ENCODE measurements at regions not wholly inside any gene's neighbourhood (a gene's known extent, or its start where the extent isn't known, plus 50 kb on each side); places are given as distances from the start of the nearest gene placed in this dataset.

DNA sequence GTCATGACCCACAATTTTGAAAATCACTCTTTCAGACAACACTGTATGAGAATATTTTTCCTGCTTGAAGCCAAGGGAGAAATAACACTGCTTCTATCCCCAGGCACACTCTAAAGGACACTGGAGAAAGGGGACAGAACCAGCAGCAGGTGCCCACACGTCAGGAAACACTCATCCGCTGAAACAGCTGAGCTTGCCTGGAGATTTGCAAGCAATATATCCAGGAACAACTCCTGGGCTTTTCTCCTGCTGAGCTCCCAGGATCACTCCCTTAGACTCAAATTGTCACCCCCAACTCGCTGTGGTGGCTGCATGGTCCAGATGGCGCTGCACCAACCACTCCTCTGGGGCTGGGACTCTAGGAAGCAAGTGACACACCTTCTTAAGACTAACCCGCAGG lies 186.7 kb downstream of the ARL4C start:
- in situ Hi-C loops (cut with HindIII; ENCODE audit: extremely low pct_ligation_motif_present, low pct_unique_long_range_greater_than_20kb), result no loop called here
- FAIRE-seq, result no peak
- 59% methylated on average over 5 of the region's 5 CpGs for WGBS (ENCODE audit: low lambda C conversion rate)
- no peak for TF ChIP-seq RBAK (CRISPR knock-in tag; IDR thresholded peaks at IDR 0.05)
- no peak for TF ChIP-seq KDM4B (CRISPR knock-in tag; IDR thresholded peaks at IDR 0.05)
- no peak for TF ChIP-seq CAMTA2 (CRISPR knock-in tag; IDR thresholded peaks at IDR 0.05; ENCODE audit: borderline replicate concordance)
- TF ChIP-seq HNRNPK (IDR thresholded peaks at IDR 0.05; ENCODE audit: low read depth, low read length, poor library complexity, severe bottlenecking), result no peak
- TF ChIP-seq, protein P1, sequence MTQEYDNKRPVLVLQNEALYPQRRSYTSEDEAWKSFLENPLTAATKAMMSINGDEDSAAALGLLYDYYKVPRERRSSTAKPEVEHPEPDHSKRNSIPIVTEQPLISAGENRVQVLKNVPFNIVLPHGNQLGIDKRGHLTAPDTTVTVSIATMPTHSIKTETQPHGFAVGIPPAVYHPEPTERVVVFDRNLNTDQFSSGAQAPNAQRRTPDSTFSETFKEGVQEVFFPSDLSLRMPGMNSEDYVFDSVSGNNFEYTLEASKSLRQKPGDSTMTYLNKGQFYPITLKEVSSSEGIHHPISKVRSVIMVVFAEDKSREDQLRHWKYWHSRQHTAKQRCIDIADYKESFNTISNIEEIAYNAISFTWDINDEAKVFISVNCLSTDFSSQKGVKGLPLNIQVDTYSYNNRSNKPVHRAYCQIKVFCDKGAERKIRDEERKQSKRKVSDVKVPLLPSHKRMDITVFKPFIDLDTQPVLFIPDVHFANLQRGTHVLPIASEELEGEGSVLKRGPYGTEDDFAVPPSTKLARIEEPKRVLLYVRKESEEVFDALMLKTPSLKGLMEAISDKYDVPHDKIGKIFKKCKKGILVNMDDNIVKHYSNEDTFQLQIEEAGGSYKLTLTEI (CRISPR knock-in tag; conservative IDR thresholded peaks at IDR 0.05), result no peak
- TF ChIP-seq, protein P2, sequence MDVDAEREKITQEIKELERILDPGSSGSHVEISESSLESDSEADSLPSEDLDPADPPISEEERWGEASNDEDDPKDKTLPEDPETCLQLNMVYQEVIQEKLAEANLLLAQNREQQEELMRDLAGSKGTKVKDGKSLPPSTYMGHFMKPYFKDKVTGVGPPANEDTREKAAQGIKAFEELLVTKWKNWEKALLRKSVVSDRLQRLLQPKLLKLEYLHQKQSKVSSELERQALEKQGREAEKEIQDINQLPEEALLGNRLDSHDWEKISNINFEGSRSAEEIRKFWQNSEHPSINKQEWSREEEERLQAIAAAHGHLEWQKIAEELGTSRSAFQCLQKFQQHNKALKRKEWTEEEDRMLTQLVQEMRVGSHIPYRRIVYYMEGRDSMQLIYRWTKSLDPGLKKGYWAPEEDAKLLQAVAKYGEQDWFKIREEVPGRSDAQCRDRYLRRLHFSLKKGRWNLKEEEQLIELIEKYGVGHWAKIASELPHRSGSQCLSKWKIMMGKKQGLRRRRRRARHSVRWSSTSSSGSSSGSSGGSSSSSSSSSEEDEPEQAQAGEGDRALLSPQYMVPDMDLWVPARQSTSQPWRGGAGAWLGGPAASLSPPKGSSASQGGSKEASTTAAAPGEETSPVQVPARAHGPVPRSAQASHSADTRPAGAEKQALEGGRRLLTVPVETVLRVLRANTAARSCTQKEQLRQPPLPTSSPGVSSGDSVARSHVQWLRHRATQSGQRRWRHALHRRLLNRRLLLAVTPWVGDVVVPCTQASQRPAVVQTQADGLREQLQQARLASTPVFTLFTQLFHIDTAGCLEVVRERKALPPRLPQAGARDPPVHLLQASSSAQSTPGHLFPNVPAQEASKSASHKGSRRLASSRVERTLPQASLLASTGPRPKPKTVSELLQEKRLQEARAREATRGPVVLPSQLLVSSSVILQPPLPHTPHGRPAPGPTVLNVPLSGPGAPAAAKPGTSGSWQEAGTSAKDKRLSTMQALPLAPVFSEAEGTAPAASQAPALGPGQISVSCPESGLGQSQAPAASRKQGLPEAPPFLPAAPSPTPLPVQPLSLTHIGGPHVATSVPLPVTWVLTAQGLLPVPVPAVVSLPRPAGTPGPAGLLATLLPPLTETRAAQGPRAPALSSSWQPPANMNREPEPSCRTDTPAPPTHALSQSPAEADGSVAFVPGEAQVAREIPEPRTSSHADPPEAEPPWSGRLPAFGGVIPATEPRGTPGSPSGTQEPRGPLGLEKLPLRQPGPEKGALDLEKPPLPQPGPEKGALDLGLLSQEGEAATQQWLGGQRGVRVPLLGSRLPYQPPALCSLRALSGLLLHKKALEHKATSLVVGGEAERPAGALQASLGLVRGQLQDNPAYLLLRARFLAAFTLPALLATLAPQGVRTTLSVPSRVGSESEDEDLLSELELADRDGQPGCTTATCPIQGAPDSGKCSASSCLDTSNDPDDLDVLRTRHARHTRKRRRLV (CRISPR knock-in tag; IDR thresholded peaks at IDR 0.05), result no peak
- TF ChIP-seq ZSCAN20 (CRISPR knock-in tag; IDR thresholded peaks at IDR 0.05; ENCODE audit: borderline replicate concordance), result no peak
- TF ChIP-seq, protein P3, sequence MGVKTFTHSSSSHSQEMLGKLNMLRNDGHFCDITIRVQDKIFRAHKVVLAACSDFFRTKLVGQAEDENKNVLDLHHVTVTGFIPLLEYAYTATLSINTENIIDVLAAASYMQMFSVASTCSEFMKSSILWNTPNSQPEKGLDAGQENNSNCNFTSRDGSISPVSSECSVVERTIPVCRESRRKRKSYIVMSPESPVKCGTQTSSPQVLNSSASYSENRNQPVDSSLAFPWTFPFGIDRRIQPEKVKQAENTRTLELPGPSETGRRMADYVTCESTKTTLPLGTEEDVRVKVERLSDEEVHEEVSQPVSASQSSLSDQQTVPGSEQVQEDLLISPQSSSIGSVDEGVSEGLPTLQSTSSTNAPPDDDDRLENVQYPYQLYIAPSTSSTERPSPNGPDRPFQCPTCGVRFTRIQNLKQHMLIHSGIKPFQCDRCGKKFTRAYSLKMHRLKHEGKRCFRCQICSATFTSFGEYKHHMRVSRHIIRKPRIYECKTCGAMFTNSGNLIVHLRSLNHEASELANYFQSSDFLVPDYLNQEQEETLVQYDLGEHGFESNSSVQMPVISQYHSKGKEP (CRISPR knock-in tag; IDR thresholded peaks at IDR 0.05), result no peak
- no peak for TF ChIP-seq KAT7 (CRISPR knock-in tag; IDR thresholded peaks at IDR 0.05; ENCODE audit: borderline replicate concordance)
- TF ChIP-seq, protein P4, sequence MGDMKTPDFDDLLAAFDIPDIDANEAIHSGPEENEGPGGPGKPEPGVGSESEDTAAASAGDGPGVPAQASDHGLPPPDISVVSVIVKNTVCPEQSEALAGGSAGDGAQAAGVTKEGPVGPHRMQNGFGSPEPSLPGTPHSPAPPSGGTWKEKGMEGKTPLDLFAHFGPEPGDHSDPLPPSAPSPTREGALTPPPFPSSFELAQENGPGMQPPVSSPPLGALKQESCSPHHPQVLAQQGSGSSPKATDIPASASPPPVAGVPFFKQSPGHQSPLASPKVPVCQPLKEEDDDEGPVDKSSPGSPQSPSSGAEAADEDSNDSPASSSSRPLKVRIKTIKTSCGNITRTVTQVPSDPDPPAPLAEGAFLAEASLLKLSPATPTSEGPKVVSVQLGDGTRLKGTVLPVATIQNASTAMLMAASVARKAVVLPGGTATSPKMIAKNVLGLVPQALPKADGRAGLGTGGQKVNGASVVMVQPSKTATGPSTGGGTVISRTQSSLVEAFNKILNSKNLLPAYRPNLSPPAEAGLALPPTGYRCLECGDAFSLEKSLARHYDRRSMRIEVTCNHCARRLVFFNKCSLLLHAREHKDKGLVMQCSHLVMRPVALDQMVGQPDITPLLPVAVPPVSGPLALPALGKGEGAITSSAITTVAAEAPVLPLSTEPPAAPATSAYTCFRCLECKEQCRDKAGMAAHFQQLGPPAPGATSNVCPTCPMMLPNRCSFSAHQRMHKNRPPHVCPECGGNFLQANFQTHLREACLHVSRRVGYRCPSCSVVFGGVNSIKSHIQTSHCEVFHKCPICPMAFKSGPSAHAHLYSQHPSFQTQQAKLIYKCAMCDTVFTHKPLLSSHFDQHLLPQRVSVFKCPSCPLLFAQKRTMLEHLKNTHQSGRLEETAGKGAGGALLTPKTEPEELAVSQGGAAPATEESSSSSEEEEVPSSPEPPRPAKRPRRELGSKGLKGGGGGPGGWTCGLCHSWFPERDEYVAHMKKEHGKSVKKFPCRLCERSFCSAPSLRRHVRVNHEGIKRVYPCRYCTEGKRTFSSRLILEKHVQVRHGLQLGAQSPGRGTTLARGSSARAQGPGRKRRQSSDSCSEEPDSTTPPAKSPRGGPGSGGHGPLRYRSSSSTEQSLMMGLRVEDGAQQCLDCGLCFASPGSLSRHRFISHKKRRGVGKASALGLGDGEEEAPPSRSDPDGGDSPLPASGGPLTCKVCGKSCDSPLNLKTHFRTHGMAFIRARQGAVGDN (CRISPR knock-in tag; IDR thresholded peaks at IDR 0.05), result no peak
- no peak for TF ChIP-seq BHLHE40 (IDR thresholded peaks at IDR 0.05; ENCODE audit: low read length)
- no peak for TF ChIP-seq SALL2 (CRISPR knock-in tag; IDR thresholded peaks at IDR 0.05)
- no peak for TF ChIP-seq ZNF567 (CRISPR knock-in tag; IDR thresholded peaks at IDR 0.05; ENCODE audit: borderline replicate concordance)

More for the DNA sequence above, 186.7 kb downstream of the ARL4C start:
- no peak overlapping the region for H3K27ac ChIP-seq (ENCODE audit: extremely low read length, insufficient read depth, low read length)
- H3K9ac ChIP-seq (ENCODE audit: insufficient read depth, low read depth, low read length), result no peak overlapping the region
- no peak overlapping the region for H3K4me3 ChIP-seq (replicated peaks in 1 of 3; ENCODE audit: insufficient read depth in 1 of 3, low read depth in 2 of 3, low read length in 3 of 3)
- DNase-seq (ENCODE audit: low spot score) (no peak), ATAC-seq (no peak)
- H2AFZ ChIP-seq (ENCODE audit: low read length), result no peak overlapping the region
- H3K79me2 ChIP-seq (ENCODE audit: insufficient read depth, low read length), result no peaks in the 10 kb centered on the region
- no TSS peak for BruUV-seq (replicated peaks)
- H3K9me3 ChIP-seq (ENCODE audit: low read length), result no peaks in the 10 kb centered on the region
- intact Hi-C loops (cut with micrococcal nuclease; ENCODE audit: unreplicated experiment), result no loop called here
- peaks cover 0 to 7% of the 10 kb centered on the region in 2 experiments; a peak in 2 of 5 replicates for H3K27me3 ChIP-seq (ENCODE audit: control insufficient read depth in 1 of 2, insufficient read depth in 2 of 2, low read length in 2 of 2)
- no peaks in the 10 kb centered on the region for H4K20me1 ChIP-seq (ENCODE audit: insufficient read depth, low read length)
- CTCF ChIA-PET (ENCODE audit: low intra/inter-chr PET ratio, low total read pairs), result no interaction called here
- no peaks in the 10 kb centered on the region for H3K4me1 ChIP-seq (ENCODE audit: insufficient read depth, low read length)
- H3K36me3 ChIP-seq (replicated peaks in 1 of 2; ENCODE audit: control insufficient read depth in 1 of 2, insufficient read depth in 2 of 2, low read length in 2 of 2), result no peaks in the 10 kb centered on the region
- POLR2A ChIA-PET, result no interaction called here
- no peak overlapping the region for H3K4me2 ChIP-seq (ENCODE audit: low read depth, low read length)

All from HepG2 (cell line).